NCI-H1048 (cell line): ENCODE measurements at regions not wholly inside any gene's neighbourhood (a gene's known extent, or its start where the extent isn't known, plus 50 kb on each side); places are given as distances from the start of the nearest gene placed in this dataset.
"Not testable (repeated sequence)": the region's sequence is repeated elsewhere in the genome, so short reads cannot be mapped to it uniquely, and the experiment has no call there.

Source experiments
- DNase-seq: peaks from one replicate; lab custom pipeline; 2025; lab: John Stamatoyannopoulos, UW

- no peak for DNase-seq
Measured at GRCh38 chr13:109939180-109939579, 152.8 kb upstream of the IRS2 start.

DNA sequence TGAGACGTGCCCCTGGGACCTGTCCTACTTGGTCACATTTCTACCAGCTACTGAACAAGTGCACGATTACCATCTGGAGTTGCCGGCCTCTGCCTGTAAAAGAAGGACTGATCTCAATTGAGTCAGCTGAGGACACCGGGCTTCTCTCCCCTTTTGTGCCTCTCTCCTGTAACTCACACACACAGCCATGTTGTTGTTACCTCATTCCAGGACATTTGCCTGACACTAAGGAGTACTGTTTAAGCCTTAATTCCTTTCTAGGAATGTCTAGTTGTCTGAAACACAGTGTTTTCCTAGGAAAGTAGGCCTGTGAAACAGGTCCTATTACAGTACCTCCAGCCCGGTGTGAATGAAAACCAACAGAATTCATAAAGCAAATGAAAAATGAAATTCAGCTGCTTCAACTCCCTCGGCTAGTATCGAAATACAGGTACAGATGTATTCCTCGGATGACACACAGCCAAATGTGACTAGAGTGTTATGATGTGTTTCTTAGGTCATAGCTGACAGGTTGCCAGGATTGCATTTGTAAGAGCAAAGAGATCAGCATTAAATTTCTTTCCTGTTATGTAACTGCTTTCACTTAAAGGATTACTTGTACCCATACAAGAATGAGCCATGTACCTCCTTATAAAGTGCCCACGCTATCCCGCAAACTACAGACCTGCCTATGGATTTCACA, 152.0 kb upstream of the IRS2 start:
- no peak for DNase-seq

GRCh38 chr13:109934520-109934919, 148.1 kb upstream of the IRS2 start:
- not testable (repeated sequence) for DNase-seq

GRCh38 chr13:109933476-109933875, 147.1 kb upstream of the IRS2 start:
- no peak for DNase-seq

- DNase-seq, result no peak
Measured at GRCh38 chr13:109924376-109924775, 138.0 kb upstream of the IRS2 start.

DNA sequence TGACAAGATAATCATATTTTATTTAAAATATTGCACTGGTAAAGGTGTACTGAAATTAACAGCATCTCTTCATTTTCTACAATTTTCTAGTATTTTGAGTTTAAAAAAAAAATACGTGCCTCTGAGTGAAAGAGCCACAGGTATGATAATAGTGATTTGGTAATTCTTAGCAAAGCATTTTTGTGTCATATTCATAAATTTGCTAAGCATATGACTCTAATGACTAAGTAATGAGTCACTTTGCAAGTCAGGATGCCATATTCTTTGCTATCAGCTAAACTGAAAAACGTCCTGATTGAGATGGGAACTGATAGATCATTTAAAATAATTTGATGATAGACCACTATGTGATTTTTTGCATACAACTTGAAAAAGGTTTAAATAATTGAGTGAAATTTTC, 136.1 kb upstream of the IRS2 start:
- no peak for DNase-seq

- no peak for DNase-seq
Measured at GRCh38 chr13:109919715-109920375, 133.5 kb upstream of the IRS2 start.

GRCh38 chr13:109918179-109918711, 131.9 kb upstream of the IRS2 start:
- DNase-seq, result no peak

DNA sequence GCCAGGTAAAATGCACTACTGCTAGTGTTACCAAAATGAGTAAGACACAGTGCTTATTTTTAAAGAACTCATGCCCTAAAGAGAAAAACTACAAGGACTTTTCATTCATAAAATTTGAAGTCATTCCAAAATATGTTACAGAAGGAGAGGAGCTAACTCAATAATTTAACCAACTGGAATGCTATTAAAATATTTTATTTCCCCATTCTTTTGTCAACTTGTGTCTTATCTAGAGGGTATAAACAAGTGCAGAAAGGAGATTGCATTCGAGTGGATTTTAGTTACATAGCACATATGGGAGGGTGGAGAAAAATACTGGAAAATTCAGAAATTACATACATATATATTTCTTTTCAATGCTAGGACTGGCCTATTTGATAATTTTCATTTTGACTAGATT, 131.0 kb upstream of the IRS2 start:
- no peak for DNase-seq

GRCh38 chr13:109913936-109914510, 127.6 kb upstream of the IRS2 start:
- no peak for DNase-seq

GRCh38 chr13:109913186-109913585, 126.8 kb upstream of the IRS2 start:
- DNase-seq, result no peak

- no peak for DNase-seq
Measured at GRCh38 chr13:109910194-109910593, 123.8 kb upstream of the IRS2 start.

DNA sequence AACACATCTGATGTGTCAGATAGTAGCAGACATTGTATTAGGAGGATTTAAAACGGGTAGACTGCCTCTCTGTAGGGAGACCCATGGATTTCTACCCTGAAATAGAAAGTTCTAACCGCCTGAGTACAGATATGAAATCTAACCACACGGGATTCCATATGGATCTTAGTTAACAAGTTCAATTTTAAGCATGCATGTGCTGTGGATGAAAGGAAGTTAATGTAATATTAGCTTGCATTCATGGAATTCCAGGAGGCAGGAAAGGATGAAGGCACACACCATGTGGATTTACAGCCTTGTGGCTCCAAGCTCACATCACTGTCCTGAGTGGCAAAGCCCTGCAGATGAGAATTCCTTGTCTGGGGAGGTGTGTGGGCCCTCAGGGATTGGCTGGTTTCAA, 120.6 kb upstream of the IRS2 start:
- no peak for DNase-seq

DNA sequence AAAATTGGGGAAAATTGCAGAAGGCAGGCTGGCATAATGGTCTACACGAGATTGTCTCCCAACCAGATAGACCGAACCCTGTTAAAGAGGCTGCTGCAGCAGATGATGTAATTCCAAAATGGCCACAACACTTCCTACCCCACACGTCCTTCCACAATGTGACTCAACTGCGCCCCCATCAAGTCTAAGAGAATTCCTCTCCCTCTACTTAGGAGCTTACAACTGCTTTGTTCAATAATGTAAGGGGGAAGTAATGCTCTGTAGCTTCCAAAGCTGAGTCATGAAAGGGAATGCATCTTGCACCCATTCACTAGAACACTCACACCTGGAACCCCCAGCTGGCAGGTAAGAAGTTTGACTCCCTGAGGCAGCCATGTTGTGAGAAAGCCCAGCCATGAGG, 117.8 kb upstream of the IRS2 start:
- DNase-seq, result no peak

DNA sequence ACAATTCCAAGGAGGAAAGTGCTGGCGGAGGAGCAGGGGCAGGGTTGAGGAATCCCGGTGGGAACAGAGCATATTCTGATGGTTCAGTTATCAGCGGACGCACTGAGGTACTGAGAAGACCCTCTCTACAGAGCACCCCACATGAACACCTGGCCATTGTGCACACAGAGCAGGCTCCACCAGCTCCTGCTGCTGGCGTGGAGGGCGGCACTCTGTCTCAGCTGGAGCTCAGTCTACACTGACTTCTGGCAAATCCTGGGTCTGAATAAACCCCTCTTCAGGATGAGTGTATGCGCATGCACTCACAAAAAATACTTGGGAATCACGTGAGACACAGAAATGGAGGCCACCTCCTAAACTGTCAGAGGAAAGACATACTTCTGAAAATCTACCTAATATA, 114.4 kb upstream of the IRS2 start:
- DNase-seq, result no peak

DNA sequence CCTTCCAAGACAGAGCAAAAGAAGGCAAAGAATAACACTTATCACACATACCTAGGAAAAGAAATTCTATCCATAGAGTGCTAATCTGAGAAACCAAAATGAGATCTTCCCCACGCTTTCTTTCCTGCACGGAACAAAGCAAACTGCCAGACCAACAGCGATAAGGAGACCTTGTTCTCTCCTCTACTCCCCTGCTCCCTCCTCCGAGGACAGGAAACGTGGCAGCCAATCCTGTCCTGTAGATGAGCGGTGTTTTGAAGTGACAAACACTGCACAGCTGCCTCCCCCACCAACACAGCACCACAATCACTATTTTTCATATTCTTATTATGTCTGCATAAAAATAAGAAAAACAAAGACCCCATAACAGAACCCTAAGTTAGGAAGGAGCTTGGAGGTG, 113.9 kb upstream of the IRS2 start:
- no peak for DNase-seq

DNA sequence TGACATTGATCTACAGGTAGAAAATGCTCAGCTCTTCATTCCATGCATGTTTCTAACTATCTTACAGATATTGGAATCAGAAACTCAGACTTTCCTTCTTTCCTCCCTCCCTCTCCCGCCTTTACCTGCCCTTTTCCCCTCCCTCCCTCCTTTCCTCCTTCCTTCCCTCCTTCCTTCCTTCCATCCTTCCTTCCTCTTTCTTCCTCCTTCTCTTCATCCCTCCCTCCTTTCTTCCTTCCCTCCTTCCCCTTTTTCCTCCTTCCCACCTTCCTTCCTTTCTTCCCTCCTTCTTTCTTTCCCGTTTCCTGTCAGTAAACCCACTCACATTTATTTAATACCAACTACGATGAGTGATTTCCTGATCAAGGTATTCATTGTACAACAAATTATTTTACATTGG, 113.4 kb upstream of the IRS2 start:
- no peak for DNase-seq

DNA sequence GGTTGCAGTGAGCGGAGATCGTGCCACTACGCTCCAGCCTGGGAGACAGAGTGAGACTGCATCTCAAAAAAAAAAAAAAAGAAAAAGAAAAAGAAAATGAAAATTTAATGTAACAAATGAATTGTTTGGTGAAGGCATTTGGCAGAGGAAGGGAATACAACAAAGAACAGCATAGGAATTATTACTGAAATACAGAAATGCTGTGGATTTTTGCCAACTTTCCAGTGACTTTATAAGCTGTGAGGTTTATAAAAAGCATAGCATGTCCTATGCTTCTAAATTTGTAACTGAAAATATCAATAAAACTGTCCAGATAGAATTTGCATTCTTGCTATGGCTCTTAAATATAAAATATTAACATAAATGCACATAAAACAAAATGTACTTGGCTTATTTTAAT, 112.9 kb upstream of the IRS2 start:
- no peak for DNase-seq

DNA sequence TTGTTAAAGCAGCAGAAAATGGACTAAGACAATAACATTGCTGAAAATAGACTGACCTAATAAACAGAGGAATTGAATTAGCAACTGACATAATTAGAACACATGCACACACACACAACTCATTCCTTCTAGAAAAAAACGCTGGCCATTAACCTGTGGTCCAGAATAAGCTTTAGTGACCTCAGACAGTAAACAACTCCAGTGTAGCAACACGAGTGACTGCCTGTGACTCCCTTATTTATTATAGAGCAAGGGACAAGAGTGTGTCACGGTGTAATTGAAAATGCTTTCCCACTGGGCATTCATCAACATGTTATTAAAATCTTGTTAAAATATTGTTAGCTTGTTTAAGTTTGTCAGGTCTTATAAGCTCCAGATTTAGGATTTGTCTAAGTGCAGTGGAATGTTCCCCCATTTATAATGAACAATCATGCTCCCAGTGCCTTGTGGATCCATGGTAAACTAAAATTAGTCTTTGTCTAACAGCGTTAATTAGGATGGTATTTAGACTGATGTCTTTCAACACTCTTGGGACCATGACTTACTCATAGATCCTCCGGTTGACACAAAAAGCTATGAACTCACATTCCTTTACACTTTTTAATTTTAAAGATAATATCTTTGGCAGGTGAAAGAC, 111.7 kb upstream of the IRS2 start:
- DNase-seq, result no peak

DNA sequence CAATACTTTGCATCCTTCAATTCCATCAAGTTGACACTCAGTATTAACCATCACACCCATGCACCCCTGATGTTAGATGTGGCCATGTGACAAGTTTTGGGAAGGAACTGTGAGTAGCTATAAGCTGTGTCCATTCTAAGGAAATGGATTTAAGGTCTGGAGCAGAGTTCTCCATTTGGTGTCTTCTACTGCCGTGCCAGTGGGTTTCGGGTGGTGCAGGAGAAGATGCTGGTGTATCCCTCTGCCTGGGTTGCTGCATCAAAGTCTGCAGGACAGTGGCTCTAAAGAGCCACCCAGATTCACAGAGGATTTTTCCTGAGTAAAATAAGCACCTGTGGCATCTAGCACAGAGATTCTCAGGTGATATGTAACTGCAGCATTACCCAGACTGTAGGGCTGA, 105.7 kb upstream of the IRS2 start:
- no peak for DNase-seq

- no peak for DNase-seq
Measured at GRCh38 chr13:109885235-109885634, 98.9 kb upstream of the IRS2 start.

GRCh38 chr13:109884462-109884861, 98.1 kb upstream of the IRS2 start:
- DNase-seq, result no peak
